K562 (cell line): ENCODE measurements at regions not wholly inside any gene's neighbourhood (a gene's known extent, or its start where the extent isn't known, plus 50 kb on each side); places are given as distances from the start of the nearest gene placed in this dataset.

Experiments
- ATAC-seq: fragments of 200-7000 bp; cut with Tn5 transposase; 3 replicates; pipeline ENCODE4 v1.9.1; 2020; ENCODE audit warnings: moderate library complexity
- BruUV-seq: library from RNA; stranded (reverse); fragments of 400-500 nt; replicated peaks from 2 replicates; lab custom pipeline; 2021; lab: Mats Ljungman, UMichigan
- CTCF ChIA-PET: fragments of 300-600 bp; formaldehyde crosslinking; extraction: SDS; loops from one replicate; lab custom pipeline; 2021; ENCODE audit warnings: low intra/inter-chr PET ratio; lab: Yijun Ruan, JAX
- POLR2A ChIA-PET: fragments of 300-600, 350-650 bp; sonication (Branson Sonifier 250); formaldehyde crosslinking; extraction: SDS; loops from one replicate; lab custom pipeline; 2021; ENCODE audit warnings: antibody characterized with exemption, inconsistent platforms; lab: Yijun Ruan, JAX
- DNase-seq, 4 experiments: peaks; one replicate each; pipeline versions ENCODE4 v3.0.0 to v3.0.0-alpha.2; 2011 to 2018; ENCODE audit warnings: low spot score in 3 of 4, mixed read lengths in 3 of 4; ENCODE audit errors: extremely low read depth in 1 of 4
- FAIRE-seq: peaks from 2 replicates; lab custom pipeline; 2011; peaks lifted over from hg19 to GRCh38; lab: Jason Lieb, UNC
- H2AFZ ChIP-seq: 2 replicates; pipeline ENCODE4 v1.6.0; 2011; ENCODE audit warnings: low read depth, low read length, control low read depth, inconsistent platforms
- H3K27ac ChIP-seq: fragments of 200-600 bp; 3 replicates; pipeline ENCODE4 v1.8.0; 2011; ENCODE audit warnings: low read depth, mild to moderate bottlenecking, control low read depth, inconsistent platforms, low read length, moderate library complexity, mixed read lengths; ENCODE audit errors: extremely low read depth
- H3K27me3 ChIP-seq, 2 experiments: fragments of 300-600 bp in 1 of 2; 2 replicates in 1 of 2; 3 replicates in 1 of 2; pipeline versions ENCODE4 v1.6.0 to v1.8.0; 2011; ENCODE audit warnings: inconsistent platforms in 2 of 2, low read length in 2 of 2, mild to moderate bottlenecking in 1 of 2, mixed read lengths in 1 of 2, moderate library complexity in 1 of 2; ENCODE audit not compliant: control insufficient read depth in 2 of 2, insufficient read depth in 2 of 2
- H3K36me3 ChIP-seq: fragments of 300-600 bp; 3 replicates; pipeline ENCODE4 v1.8.0; 2011; ENCODE audit warnings: mild to moderate bottlenecking, low read length, inconsistent platforms; ENCODE audit not compliant: control insufficient read depth, insufficient read depth
- H3K4me1 ChIP-seq, 2 experiments: fragments of 200-600 bp in 1 of 2; replicated peaks in 1 of 2; 2 replicates in 1 of 2; 3 replicates in 1 of 2; pipeline versions ENCODE4 v1.5.1 to v1.8.0; 2011; ENCODE audit warnings: inconsistent platforms in 2 of 2, low read length in 2 of 2, mild to moderate bottlenecking in 1 of 2, mixed read lengths in 1 of 2, moderate library complexity in 1 of 2; ENCODE audit not compliant: control insufficient read depth in 2 of 2, insufficient read depth in 2 of 2
- H3K4me2 ChIP-seq: 2 replicates; pipeline ENCODE4 v1.6.1; 2011; ENCODE audit warnings: low read length, control low read depth, inconsistent platforms, mixed read lengths; ENCODE audit not compliant: insufficient read depth
- H3K4me3 ChIP-seq: fragments of 200-600 bp; sonication (generic), shearing (Covaris generic); 2 replicates; pipeline ENCODE4 v1.5.1; 2016; ENCODE audit warnings: control low read depth, inconsistent platforms
- H3K79me2 ChIP-seq: fragments of 200-600 bp; 3 replicates; pipeline ENCODE4 v1.8.0; 2011; ENCODE audit warnings: low read length, inconsistent platforms; ENCODE audit not compliant: control insufficient read depth, insufficient read depth
- H3K9ac ChIP-seq, 2 experiments: 2 replicates each; pipeline versions ENCODE4 v1.6.0 to v1.6.1; 2011; ENCODE audit warnings: low read depth in 2 of 2, low read length in 2 of 2, control low read depth in 1 of 2, inconsistent platforms in 1 of 2, mild to moderate bottlenecking in 1 of 2, mixed read lengths in 1 of 2; ENCODE audit not compliant: insufficient read depth in 1 of 2
- H3K9me1 ChIP-seq: one replicate; pipeline ENCODE4 v1.6.0; 2011; ENCODE audit warnings: inconsistent platforms, mild to moderate bottlenecking, low read length, moderate library complexity; ENCODE audit not compliant: control insufficient read depth, insufficient read depth
- H3K9me3 ChIP-seq: replicated peaks from 2 replicates; pipeline ENCODE4 v1.5.1; 2011; ENCODE audit warnings: low read depth, low read length, inconsistent platforms; ENCODE audit not compliant: control insufficient read depth, insufficient read depth
- H4K20me1 ChIP-seq: replicated peaks from 2 replicates; pipeline ENCODE4 v1.6.1; 2011; ENCODE audit warnings: low read length, inconsistent platforms, mixed read lengths; ENCODE audit not compliant: control insufficient read depth, insufficient read depth
- CHD7 ChIP-seq: fragments of 200-600 bp; sonication (generic); IDR thresholded peaks from one replicate; pipeline ENCODE4 v1.6.1; 2012; ENCODE audit warnings: mild to moderate bottlenecking, low read depth, low read length, inconsistent platforms
- CLOCK ChIP-seq: fragments of 250-450 bp; sonication (Bioruptor Pico); IDR thresholded peaks from 2 replicates; pipeline ENCODE4 v1.4.0; 2020; ENCODE audit warnings: mild to moderate bottlenecking, moderate library complexity, borderline replicate concordance
- MBD2 ChIP-seq: sonication (generic); IDR thresholded peaks from 2 replicates; pipeline ENCODE4 v1.6.1; 2016; ENCODE audit warnings: low read depth, borderline replicate concordance
- POLR2B ChIP-seq: fragments of 450-650 bp; IDR thresholded peaks from 2 replicates; pipeline ENCODE4 v1.6.1; 2018; ENCODE audit warnings: low read depth; ENCODE audit not compliant: partially characterized antibody
- RBBP5 ChIP-seq: fragments of 200-600 bp; sonication (generic); IDR thresholded peaks from 2 replicates; pipeline ENCODE4 v1.6.1; 2012; ENCODE audit warnings: borderline replicate concordance, mild to moderate bottlenecking, low read length, control low read depth, inconsistent platforms; ENCODE audit not compliant: insufficient read depth, poor library complexity, severe bottlenecking
- SFPQ ChIP-seq: fragments of 200-400 bp; formaldehyde crosslinking; IDR thresholded peaks from 2 replicates; pipeline ENCODE4 v1.6.1; 2017; ENCODE audit warnings: mild to moderate bottlenecking, low read depth, low read length, moderate library complexity
- WGBS: fragments of 100-300 bp; shearing (Covaris generic); methylation state at CpG from one replicate; pipeline ENCODE4 v1.1.6; 2016; ENCODE audit warnings: low coverage, mixed read lengths; ENCODE audit not compliant: insufficient coverage; ENCODE audit errors: missing lambda C conversion rate; 5-methylcytosine and 5-hydroxymethylcytosine counted together
- in situ Hi-C: fragments of 300-500 bp; cut with MboI; formaldehyde crosslinking; loops from 4 replicates; pipeline ENCODE4 v1.15.0; 2018; ENCODE audit warnings: inconsistent platforms, mixed read lengths
- intact Hi-C: fragments of 100-400 bp; cut with micrococcal nuclease; formaldehyde crosslinking; loops from 2 replicates; pipeline ENCODE4 v1.14.2; 2022

- WGBS: 0% methylated on average over 3 of the region's 3 CpGs
- no peak for DNase-seq
- no peak overlapping the region for H2AFZ ChIP-seq
- no peak overlapping the region for H3K4me3 ChIP-seq
- H3K27me3 ChIP-seq: no peaks in the 10 kb centered on the region
- H3K4me2 ChIP-seq: no peak overlapping the region
- no peak for ATAC-seq
- BruUV-seq: no TSS peak
- H3K9ac ChIP-seq: no peak overlapping the region
- no peak overlapping the region for H3K27ac ChIP-seq
- ChIA-PET POLR2A (no interaction called here), CTCF (no interaction called here)
- no peaks in the 10 kb centered on the region for H3K36me3 ChIP-seq
- no peaks in the 10 kb centered on the region for H3K4me1 ChIP-seq
- no peaks in the 10 kb centered on the region for H3K9me1 ChIP-seq
- intact Hi-C loops (no loop called here), in situ Hi-C loops (no loop called here)
- no peaks in the 10 kb centered on the region for H3K79me2 ChIP-seq
- no peaks in the 10 kb centered on the region for H3K9me3 ChIP-seq
- FAIRE-seq: no peak
- H4K20me1 ChIP-seq: no peaks in the 10 kb centered on the region
- no peak for TF ChIP-seq CHD7
- TF ChIP-seq MBD2: no peak
- TF ChIP-seq POLR2B: no peak
- TF ChIP-seq SFPQ: no peak
- TF ChIP-seq RBBP5: no peak
- TF ChIP-seq CLOCK (CRISPR knock-in tag): no peak
These were observed 67.9 kb upstream of the MLIP start for GRCh38 chr6:54043360-54043759.
